Type B pancreatic cell (in vitro differentiated cells): ENCODE measurements at regions not wholly inside any gene's neighbourhood (a gene's known extent, or its start where the extent isn't known, plus 50 kb on each side); places are given as distances from the start of the nearest gene placed in this dataset.

ENCODE experiments used
- DNase-seq: peaks from one replicate; pipeline ENCODE4 v3.0.0; 2021; ENCODE audit warnings: mixed read lengths; ENCODE audit not compliant: unreplicated experiment; ENCODE audit errors: extremely low spot score
- H3K27ac Mint-ChIP-seq: 2 replicates; pipeline ENCODE4 v1.8.0; 2021; ENCODE audit warnings: mild to moderate bottlenecking, mixed read lengths
- H3K27me3 Mint-ChIP-seq: 2 replicates; pipeline ENCODE4 v1.8.0; 2021; ENCODE audit warnings: mixed read lengths
- H3K36me3 Mint-ChIP-seq: 2 replicates; pipeline ENCODE4 v1.8.0; 2021; ENCODE audit warnings: mixed read lengths
- H3K4me1 Mint-ChIP-seq: one replicate; pipeline ENCODE4 v1.8.0; 2021; ENCODE audit warnings: mixed read lengths; ENCODE audit not compliant: unreplicated experiment
- H3K4me3 Mint-ChIP-seq: 2 replicates; pipeline ENCODE4 v1.8.0; 2021; ENCODE audit warnings: mild to moderate bottlenecking, mixed read lengths
- H3K9me3 Mint-ChIP-seq: 2 replicates; pipeline ENCODE4 v1.8.0; 2021; ENCODE audit warnings: mixed read lengths
- TF ChIP-seq, protein P1 (sequence below): fragments of 200-600 bp; sonication (generic); conservative IDR thresholded peaks from 2 replicates; pipeline ENCODE4 v1.5.0; 2021; ENCODE audit warnings: antibody characterized with exemption, mild to moderate bottlenecking

DNA sequence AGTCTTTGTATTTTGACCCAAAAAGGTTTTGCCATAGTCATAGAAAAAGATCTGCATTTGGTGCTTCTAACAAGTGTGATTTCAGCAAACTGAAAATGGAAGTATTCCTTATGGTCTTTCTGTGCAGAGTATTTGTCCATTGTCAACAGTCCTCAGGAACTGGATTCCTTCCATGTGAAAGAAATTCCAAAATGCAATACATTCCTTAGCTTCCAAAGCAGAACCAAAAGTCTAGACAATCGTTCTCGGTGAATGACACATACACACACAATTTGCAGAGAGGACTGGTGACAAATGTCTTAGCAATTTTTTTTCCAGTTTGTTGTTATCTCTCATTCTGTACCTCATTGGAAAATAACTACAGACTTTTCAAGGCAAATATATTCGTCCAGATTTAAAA lies 562.2 kb upstream of the SLIT2 start:
- Mint-ChIP-seq H3K4me3 (no peak overlapping the region), H3K36me3 (no peaks in the 10 kb centered on the region), H3K27ac (no peak overlapping the region), H3K4me1 (peaks cover 16% of the 10 kb centered on the region), H3K9me3 (no peaks in the 10 kb centered on the region), H3K27me3 (no peaks in the 10 kb centered on the region)
- DNase-seq: no peak
- TF ChIP-seq, protein P1, sequence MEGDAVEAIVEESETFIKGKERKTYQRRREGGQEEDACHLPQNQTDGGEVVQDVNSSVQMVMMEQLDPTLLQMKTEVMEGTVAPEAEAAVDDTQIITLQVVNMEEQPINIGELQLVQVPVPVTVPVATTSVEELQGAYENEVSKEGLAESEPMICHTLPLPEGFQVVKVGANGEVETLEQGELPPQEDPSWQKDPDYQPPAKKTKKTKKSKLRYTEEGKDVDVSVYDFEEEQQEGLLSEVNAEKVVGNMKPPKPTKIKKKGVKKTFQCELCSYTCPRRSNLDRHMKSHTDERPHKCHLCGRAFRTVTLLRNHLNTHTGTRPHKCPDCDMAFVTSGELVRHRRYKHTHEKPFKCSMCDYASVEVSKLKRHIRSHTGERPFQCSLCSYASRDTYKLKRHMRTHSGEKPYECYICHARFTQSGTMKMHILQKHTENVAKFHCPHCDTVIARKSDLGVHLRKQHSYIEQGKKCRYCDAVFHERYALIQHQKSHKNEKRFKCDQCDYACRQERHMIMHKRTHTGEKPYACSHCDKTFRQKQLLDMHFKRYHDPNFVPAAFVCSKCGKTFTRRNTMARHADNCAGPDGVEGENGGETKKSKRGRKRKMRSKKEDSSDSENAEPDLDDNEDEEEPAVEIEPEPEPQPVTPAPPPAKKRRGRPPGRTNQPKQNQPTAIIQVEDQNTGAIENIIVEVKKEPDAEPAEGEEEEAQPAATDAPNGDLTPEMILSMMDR: no peak

DNA sequence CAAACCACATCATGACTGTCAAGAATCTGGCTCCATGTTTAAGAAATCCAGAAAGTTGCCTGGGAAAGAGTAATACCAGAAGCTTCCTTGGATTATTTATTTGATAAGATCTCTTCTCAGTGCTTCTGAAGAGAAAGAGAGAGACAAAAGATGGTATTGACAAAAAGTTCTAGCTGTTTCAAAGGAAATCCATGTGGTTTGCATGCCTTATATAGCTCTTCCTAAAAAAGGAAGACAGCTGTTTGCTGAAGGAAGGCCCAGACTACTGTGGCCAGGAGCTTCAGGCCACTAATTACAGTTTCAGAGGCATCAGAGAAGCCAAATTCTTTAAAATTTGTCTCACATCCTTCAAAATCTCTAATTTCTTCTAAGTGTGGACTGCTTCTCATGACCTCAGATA lies 565.2 kb upstream of the SLIT2 start:
- H3K9me3 Mint-ChIP-seq: no peaks in the 10 kb centered on the region
- TF ChIP-seq, protein P1: no peak
- DNase-seq: no peak
- H3K36me3 Mint-ChIP-seq: no peaks in the 10 kb centered on the region
- no peak overlapping the region for H3K27ac Mint-ChIP-seq
- H3K4me3 Mint-ChIP-seq: no peak overlapping the region
- H3K4me1 Mint-ChIP-seq: peaks cover 9% of the 10 kb centered on the region
- H3K27me3 Mint-ChIP-seq: no peaks in the 10 kb centered on the region

DNA sequence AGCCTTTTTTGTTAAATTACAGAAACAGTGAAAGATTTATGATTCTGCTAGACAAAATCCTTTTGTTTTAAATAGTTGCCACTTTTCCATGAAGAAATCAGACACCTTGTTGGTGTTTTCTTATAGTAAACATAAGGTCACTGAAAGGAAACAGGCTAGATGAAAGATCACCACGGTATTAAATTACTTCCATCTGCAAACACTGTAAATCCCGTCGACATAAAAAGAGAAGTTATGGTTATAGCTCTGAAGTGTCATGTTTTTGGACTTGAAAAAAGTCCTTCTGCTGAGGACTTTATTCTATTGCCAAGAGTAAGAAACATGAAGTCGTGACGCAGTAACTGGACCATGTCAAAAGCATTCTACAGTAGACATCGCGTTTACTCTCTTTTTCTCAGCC lies 567.6 kb upstream of the SLIT2 start:
- Mint-ChIP-seq H3K9me3 (no peaks in the 10 kb centered on the region), H3K27me3 (no peaks in the 10 kb centered on the region), H3K4me1 (peaks cover 9% of the 10 kb centered on the region), H3K27ac (no peak overlapping the region), H3K36me3 (no peaks in the 10 kb centered on the region), H3K4me3 (no peak overlapping the region)
- TF ChIP-seq, protein P1: no peak
- no peak for DNase-seq

DNA sequence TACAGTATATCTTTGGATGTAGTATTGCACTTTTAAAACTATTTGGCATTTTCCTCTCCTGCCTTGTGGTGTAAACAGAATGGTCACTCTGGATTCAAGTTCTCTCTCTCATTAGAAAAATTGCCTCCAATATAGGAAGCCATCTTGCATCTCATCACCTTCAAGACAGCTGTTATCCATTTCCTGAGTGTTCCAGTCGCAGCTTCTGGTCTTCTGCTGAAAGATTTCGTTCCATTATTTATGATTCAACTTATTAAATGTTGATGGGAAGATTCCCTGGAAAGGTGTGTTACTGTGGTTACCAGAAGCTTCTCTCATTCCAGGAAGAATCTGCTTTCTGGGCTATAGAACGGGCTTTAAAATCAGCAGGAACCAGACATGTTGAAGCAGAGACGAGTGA lies 568.3 kb upstream of the SLIT2 start:
- no peak overlapping the region for H3K4me3 Mint-ChIP-seq
- H3K27ac Mint-ChIP-seq: no peak overlapping the region
- no peaks in the 10 kb centered on the region for H3K36me3 Mint-ChIP-seq

DNA sequence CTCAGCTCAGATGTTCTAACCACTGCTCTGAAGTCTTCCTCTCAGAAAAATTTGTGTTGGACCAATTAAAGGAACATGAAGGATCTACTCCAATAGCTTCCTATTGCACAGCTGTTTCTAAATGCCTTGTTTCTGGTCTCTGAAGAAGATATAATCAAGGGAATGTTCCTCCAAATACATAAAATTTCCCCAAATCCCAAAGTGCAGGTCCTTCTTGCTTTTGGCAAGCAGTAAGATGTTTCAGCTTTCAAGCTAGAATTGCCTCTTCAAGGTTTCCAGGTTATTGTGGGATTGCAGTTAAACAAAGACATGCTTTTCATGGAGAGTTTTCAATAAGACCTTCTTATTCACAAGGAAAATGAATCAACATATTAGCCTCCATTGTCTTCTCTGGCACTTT lies 574.5 kb upstream of the SLIT2 start:
- H3K4me1 Mint-ChIP-seq: no peaks in the 10 kb centered on the region
- no peak overlapping the region for H3K4me3 Mint-ChIP-seq
- TF ChIP-seq, protein P1: no peak
- no peaks in the 10 kb centered on the region for H3K36me3 Mint-ChIP-seq
- no peak overlapping the region for H3K27ac Mint-ChIP-seq
- DNase-seq: no peak
- no peaks in the 10 kb centered on the region for H3K27me3 Mint-ChIP-seq
- H3K9me3 Mint-ChIP-seq: peaks cover under 1% of the 10 kb centered on the region

More for the DNA sequence above, 568.3 kb upstream of the SLIT2 start:
- DNase-seq: no peak
- Mint-ChIP-seq H3K4me1 (peaks cover 9% of the 10 kb centered on the region), H3K9me3 (no peaks in the 10 kb centered on the region), H3K27me3 (no peaks in the 10 kb centered on the region)
- TF ChIP-seq, protein P1: no peak

DNA sequence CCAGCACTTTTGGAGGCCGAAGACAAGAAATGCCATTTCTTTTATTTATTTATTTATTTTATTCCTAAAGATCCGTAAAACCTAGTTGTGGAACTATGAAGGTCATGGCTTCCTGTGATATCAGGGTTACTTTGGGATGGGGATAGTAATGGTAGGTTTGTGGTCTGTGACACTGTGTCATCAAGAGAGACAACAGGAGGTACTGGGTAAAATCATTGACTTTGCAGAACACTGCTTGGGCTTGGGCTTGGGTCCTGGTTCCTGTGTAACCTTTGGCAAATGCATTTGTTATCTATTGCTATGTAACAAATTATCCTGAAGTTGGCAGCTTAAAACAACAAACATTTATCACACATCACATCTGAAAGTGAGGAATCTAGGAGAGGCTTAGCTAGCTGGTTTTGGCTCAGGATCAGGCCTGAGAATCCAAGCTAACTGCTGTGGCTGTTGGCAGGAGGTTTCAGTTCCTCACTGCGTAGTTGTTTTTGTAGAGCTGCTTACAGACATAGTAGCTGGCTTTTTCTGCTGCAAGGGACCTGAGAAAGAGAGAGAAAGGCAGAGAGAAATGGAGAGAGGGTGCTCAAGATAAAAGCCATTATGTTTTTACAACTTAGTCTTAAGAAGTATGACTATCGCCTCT lies 576.4 kb upstream of the SLIT2 start:
- Mint-ChIP-seq H3K4me3 (no peak overlapping the region), H3K27me3 (no peaks in the 10 kb centered on the region), H3K9me3 (peaks cover 5% of the 10 kb centered on the region), H3K36me3 (no peaks in the 10 kb centered on the region), H3K4me1 (no peaks in the 10 kb centered on the region), H3K27ac (no peak overlapping the region)
- TF ChIP-seq, protein P1: no peak
- no peak for DNase-seq
